ENCODE measurements at regions not wholly inside any gene's neighbourhood (a gene's known extent, or its start where the extent isn't known, plus 50 kb on each side); places are given as distances from the start of the nearest gene placed in this dataset.
"Not testable (repeated sequence)": the region's sequence is repeated elsewhere in the genome, so short reads cannot be mapped to it uniquely, and the experiment has no call there.

DNA sequence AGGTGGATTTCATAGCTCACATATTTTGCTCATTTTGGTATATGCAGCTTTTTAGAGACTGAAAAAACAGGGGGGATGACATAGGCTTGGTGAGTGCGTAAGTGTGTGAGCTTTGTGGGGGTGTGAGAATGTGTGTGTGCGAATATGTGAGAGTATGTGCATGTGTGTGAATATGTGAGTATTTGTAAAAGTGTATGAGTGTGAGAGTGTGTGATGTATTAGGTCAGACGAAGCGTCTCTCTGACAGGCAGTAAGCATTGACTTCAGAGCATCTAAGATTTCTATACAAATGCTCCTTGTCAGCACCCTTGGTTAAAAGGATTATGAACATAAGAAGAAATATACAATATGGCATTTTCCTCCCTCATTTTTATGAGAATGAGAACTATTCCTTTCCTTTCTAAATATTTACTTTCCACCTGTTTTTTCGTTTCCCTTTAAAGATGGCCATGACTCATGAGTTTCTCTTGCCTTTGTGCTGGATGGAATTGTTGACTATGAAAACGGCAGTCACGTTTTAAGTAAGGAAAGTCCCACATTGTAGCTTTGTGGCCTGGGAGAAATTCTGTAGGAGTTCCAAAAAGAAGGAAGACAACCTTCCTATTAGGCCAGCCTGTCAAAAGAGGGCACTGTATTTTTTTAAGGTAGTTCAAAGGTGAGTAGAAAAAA, 276.4 kb downstream of the FOXL1 start:
- Histone ChIP-seq H2AFZ (no peak overlapping the region), H4K20me1 (ENCODE audit: insufficient read depth) (no peaks in the 10 kb centered on the region), H3K9ac (no peak overlapping the region), H3K4me3 (no peak overlapping the region), H3K79me2 (ENCODE audit: insufficient read depth) (no peaks in the 10 kb centered on the region), H3K27me3 (replicated peaks; ENCODE audit: insufficient read depth) (peaks cover 55% of the 10 kb centered on the region), H3K36me3 (ENCODE audit: low read depth) (no peaks in the 10 kb centered on the region), H3K9me2 (ENCODE audit: insufficient read depth) (no peaks in the 10 kb centered on the region), H3K9me3 (ENCODE audit: low read depth) (no peaks in the 10 kb centered on the region), H3F3A (ENCODE audit: insufficient read depth) (peaks cover 20% of the 10 kb centered on the region), H3K4me2 (ENCODE audit: unreplicated experiment) (peak overlapping the region; percentile 2), H3K4me1 (ENCODE audit: insufficient read depth) (peaks cover 10% of the 10 kb centered on the region), H3K27ac (peak overlapping the region; percentile 31)
- in situ Hi-C loops (cut with MboI) = no loop called here
- WGBS, 2 experiments (ENCODE audit: low coverage in 1 of 2, low lambda C conversion rate in 2 of 2, missing lambda C conversion rate in 2 of 2) = 36 to 49% methylated on average over 7 of the region's 7 CpGs
- peak; percentile 61 for DNase-seq
- TF ChIP-seq EZH2 (IDR thresholded peaks at IDR 0.05; ENCODE audit: insufficient read depth, poor library complexity, severe bottlenecking) = no peak
- no peak for TF ChIP-seq EZH2phosphoT487 (IDR thresholded peaks at IDR 0.05; ENCODE audit: insufficient read depth, low read depth)

DNA sequence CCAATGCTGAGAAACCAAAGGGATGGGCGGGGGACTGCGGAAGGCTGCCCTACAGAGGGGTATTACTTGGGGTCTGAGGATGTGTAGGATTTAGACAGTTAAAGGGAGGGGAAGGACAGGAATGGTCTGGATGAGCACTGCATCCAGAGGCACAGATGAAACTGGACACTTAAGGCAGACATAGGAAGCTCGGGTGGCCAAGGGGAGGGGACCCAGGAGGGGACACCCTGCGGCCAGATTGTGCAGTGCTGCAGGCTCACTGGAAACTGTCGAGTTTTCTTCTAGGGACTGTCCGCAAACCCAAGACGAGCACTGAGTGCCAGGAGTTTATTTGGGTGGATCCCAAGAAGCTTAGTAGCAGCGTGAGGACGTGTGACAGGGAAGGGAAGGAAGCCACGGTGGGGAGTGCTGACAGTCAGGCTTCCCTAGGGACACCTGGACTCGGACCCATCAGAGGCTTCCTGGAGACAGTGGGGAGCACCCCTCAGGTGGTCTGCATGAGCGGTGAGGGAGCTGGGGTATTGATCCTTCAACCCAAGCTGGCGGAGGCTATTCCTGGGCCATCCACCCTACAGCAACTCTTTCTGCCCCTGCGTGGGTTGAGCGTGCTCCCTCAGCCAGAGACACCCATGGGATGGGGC, 278.7 kb downstream of the FOXL1 start:
- H3K4me3 ChIP-seq = no peak overlapping the region
- H3K27me3 ChIP-seq (replicated peaks; ENCODE audit: insufficient read depth) = peaks cover 42% of the 10 kb centered on the region
- H3K36me3 ChIP-seq (ENCODE audit: low read depth) = no peaks in the 10 kb centered on the region
- no peaks in the 10 kb centered on the region for H3K79me2 ChIP-seq (ENCODE audit: insufficient read depth)
- H3K4me1 ChIP-seq (ENCODE audit: insufficient read depth) = peaks cover 10% of the 10 kb centered on the region
- no peak overlapping the region for H3K27ac ChIP-seq
- TF ChIP-seq EZH2 (IDR thresholded peaks at IDR 0.05; ENCODE audit: insufficient read depth, poor library complexity, severe bottlenecking) (no peak), EZH2phosphoT487 (IDR thresholded peaks at IDR 0.05; ENCODE audit: insufficient read depth, low read depth) (no peak)
- DNase-seq = peak; percentile 14
- no peaks in the 10 kb centered on the region for H4K20me1 ChIP-seq (ENCODE audit: insufficient read depth)
- no peak overlapping the region for H2AFZ ChIP-seq
- in situ Hi-C loops (cut with MboI) = no loop called here
- WGBS, 2 experiments (ENCODE audit: low coverage in 1 of 2, low lambda C conversion rate in 2 of 2, missing lambda C conversion rate in 2 of 2) = 34 to 36% methylated on average over 15 of the region's 15 CpGs
- H3K9me3 ChIP-seq (ENCODE audit: low read depth) = no peaks in the 10 kb centered on the region
- peaks cover 20% of the 10 kb centered on the region for H3F3A ChIP-seq (ENCODE audit: insufficient read depth)
- no peak overlapping the region for H3K9ac ChIP-seq
- H3K9me2 ChIP-seq (ENCODE audit: insufficient read depth) = no peaks in the 10 kb centered on the region
- no peak overlapping the region for H3K4me2 ChIP-seq (ENCODE audit: unreplicated experiment)

DNA sequence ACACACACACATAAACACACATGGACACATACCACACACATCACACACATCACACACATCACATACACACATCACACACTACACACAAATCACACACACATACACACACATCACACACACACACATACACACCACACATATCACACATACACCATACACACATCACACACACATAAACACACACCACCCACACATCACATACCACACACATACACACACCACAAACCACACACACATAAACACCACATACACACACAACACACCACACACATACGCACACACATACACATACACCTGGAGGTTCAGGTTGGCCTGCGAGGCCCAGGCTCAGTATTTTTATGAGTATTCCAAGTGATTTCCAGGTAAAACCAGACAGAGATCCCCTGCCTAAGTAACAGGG, 279.5 kb downstream of the FOXL1 start:
- in situ Hi-C loops (cut with MboI) = no loop called here
- 93 to 97% methylated on average over 2 of the region's 2 CpGs for WGBS, 2 experiments (ENCODE audit: low coverage in 1 of 2, low lambda C conversion rate in 2 of 2, missing lambda C conversion rate in 2 of 2)
- H3K9me2 ChIP-seq (ENCODE audit: insufficient read depth) = no peaks in the 10 kb centered on the region
- peaks cover 10% of the 10 kb centered on the region for H3K4me1 ChIP-seq (ENCODE audit: insufficient read depth)
- H3K9ac ChIP-seq = no peak overlapping the region
- H3K27ac ChIP-seq = no peak overlapping the region
- no peak overlapping the region for H2AFZ ChIP-seq
- H3F3A ChIP-seq (ENCODE audit: insufficient read depth) = peaks cover 20% of the 10 kb centered on the region
- peaks cover 44% of the 10 kb centered on the region for H3K27me3 ChIP-seq (replicated peaks; ENCODE audit: insufficient read depth)
- TF ChIP-seq EZH2phosphoT487 (IDR thresholded peaks at IDR 0.05; ENCODE audit: insufficient read depth, low read depth) (no peak), EZH2 (IDR thresholded peaks at IDR 0.05; ENCODE audit: insufficient read depth, poor library complexity, severe bottlenecking) (no peak)
- no peaks in the 10 kb centered on the region for H3K9me3 ChIP-seq (ENCODE audit: low read depth)
- no peaks in the 10 kb centered on the region for H4K20me1 ChIP-seq (ENCODE audit: insufficient read depth)
- no peaks in the 10 kb centered on the region for H3K36me3 ChIP-seq (ENCODE audit: low read depth)
- no peak for DNase-seq
- H3K4me3 ChIP-seq = no peak overlapping the region
- H3K79me2 ChIP-seq (ENCODE audit: insufficient read depth) = no peaks in the 10 kb centered on the region
- no peak overlapping the region for H3K4me2 ChIP-seq (ENCODE audit: unreplicated experiment)

DNA sequence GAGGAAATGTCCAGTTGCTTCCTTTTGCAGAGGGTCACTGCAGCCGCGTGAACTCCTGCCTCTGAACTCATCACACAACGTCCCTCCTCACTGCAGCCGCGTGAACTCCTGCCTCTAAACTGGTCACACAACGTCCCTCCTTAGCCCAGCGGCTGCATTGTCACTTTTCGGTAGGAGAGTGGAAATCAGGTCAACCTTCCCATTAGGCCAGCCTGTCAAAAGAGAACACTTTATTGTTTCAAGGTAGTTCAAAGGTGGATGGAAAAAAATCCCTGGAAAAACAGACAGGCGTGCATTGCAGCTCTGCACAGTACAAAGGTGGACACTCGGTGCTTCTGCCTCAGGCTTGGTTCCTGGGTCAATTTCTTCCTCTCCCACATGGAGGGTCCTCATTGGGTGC, 280.2 kb downstream of the FOXL1 start:
- Histone ChIP-seq H4K20me1 (ENCODE audit: insufficient read depth) (no peaks in the 10 kb centered on the region), H3K79me2 (ENCODE audit: insufficient read depth) (no peaks in the 10 kb centered on the region), H3K27ac (no peak overlapping the region), H3K9me2 (ENCODE audit: insufficient read depth) (no peaks in the 10 kb centered on the region), H3K9ac (no peak overlapping the region), H3K4me1 (ENCODE audit: insufficient read depth) (peaks cover 10% of the 10 kb centered on the region), H2AFZ (no peak overlapping the region), H3K27me3 (replicated peaks; ENCODE audit: insufficient read depth) (peaks cover 46% of the 10 kb centered on the region), H3K9me3 (ENCODE audit: low read depth) (no peaks in the 10 kb centered on the region), H3F3A (ENCODE audit: insufficient read depth) (peaks cover 20% of the 10 kb centered on the region), H3K36me3 (ENCODE audit: low read depth) (no peaks in the 10 kb centered on the region), H3K4me3 (no peak overlapping the region), H3K4me2 (ENCODE audit: unreplicated experiment) (no peak overlapping the region)
- TF ChIP-seq EZH2phosphoT487 (IDR thresholded peaks at IDR 0.05; ENCODE audit: insufficient read depth, low read depth) (no peak), EZH2 (IDR thresholded peaks at IDR 0.05; ENCODE audit: insufficient read depth, poor library complexity, severe bottlenecking) (no peak)
- WGBS, 2 experiments (ENCODE audit: low coverage in 1 of 2, low lambda C conversion rate in 2 of 2, missing lambda C conversion rate in 2 of 2) = 88 to 92% methylated on average over 10 of the region's 10 CpGs
- in situ Hi-C loops (cut with MboI) = no loop called here
- DNase-seq = no peak

DNA sequence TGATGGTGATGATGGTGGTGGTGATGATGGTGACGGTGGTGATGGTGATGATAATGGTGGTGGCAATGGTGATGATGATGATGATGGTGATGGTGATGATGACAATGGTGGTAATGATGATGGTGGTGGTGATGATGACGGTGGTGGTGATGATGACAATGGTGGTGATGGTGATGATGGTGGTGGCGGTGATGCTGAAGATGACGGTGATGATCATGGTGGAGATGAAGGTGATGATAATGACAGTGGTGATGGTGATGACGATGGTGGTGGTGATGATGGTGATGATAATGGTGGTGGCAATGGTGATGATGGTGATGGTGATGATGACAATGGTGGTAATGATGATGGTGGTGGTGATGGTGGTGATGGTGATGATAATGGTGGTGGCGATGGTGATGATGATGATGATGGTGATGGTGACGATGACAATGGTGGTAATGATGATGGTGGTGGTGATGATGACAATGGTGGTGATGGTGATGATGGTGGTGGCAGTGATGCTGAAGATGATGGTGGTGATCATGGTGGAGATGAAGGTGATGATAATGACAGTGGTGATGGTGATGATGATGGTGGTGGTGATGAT, 283.0 kb downstream of the FOXL1 start:
- in situ Hi-C loops (cut with MboI) = not testable (repeated sequence)
- WGBS, 2 experiments (ENCODE audit: low coverage in 1 of 2, low lambda C conversion rate in 2 of 2, missing lambda C conversion rate in 2 of 2) = 90 to 92% methylated on average over 7 of the region's 7 CpGs
- H3K27me3 ChIP-seq (replicated peaks; ENCODE audit: insufficient read depth) = peaks cover 47% of the 10 kb centered on the region

More for the DNA sequence above, 283.0 kb downstream of the FOXL1 start:
- H3K4me1 ChIP-seq (ENCODE audit: insufficient read depth); H3K79me2 ChIP-seq (ENCODE audit: insufficient read depth); H3K36me3 ChIP-seq (ENCODE audit: low read depth); H3K9me2 ChIP-seq (ENCODE audit: insufficient read depth); H3K9ac ChIP-seq; H3K9me3 ChIP-seq (ENCODE audit: low read depth); H3K27ac ChIP-seq; H2AFZ ChIP-seq; H4K20me1 ChIP-seq (ENCODE audit: insufficient read depth); H3F3A ChIP-seq (ENCODE audit: insufficient read depth); H3K4me3 ChIP-seq; H3K4me2 ChIP-seq (ENCODE audit: unreplicated experiment); DNase-seq: not testable (repeated sequence)

Data from GM23248 (cell line).